NCI-H2029 treated with DMSO at 0.1 percent for 48 hours (cell line): ENCODE measurements at regions not wholly inside any gene's neighbourhood (a gene's known extent, or its start where the extent isn't known, plus 50 kb on each side); places are given as distances from the start of the nearest gene placed in this dataset.
A peak's percentile ranks its signal among the peaks of the same experiment; 100 is the strongest.

ENCODE experiments used
- DNase-seq: peaks from one replicate; lab custom pipeline; 2025; lab: John Stamatoyannopoulos, UW

DNA sequence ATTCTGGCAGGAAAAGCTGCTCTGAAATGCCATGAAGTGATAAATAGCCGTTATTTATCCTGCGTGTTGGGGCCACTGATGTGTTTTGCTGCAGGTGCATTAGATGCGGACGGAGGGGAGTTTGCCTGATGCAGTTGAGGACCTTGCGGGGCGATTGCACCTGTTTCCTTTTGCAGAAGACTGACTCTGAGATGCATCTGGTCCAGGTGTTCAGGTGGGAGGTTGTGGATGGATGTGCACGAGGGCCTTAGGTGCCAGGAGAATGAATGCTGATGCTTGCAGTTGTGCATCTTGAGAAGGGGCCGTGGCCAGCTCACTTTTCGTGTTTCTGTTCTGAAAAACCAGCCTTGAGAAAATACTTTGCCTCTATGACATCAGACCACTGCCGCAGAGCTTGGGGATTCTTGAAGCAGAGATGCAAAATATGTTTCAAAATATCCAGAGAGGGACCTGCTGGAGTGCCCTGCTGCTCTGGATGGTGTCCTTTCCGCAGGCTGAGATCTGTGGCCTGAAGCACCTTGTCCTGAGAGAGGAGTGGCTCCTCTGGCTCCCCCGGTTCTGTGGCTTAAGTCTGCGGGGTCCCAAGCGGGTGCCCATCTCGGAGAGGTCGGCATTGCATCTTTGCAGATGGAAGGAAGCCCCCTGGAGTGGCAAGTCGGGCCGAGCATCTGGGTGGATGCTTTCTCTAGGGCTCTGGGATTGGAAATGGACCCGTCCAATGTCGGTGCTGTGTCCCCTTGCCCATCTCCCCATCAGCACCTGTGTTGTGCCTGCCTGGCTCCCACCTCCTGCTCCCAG lies 1031.1 kb downstream of the TBC1D22A start:
- no peak for DNase-seq

DNA sequence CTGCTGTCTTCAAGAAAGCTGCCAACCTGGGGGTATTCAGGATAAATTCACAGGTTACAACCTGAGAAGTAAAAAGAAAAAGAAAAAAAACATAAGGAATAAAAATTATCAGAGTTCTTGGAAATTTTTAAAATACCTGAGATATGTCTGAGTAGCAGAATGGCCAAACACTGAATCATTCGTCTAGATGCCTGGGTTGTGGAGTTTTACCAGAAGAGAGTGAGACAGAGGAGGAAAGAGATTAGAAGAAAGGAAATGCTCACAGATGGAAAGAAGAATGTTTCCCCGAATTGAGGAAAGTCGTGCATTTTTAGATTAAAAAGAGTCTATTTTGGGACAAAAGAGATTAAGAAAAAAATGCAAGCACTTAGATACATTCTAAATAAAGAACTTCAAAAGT lies 1026.7 kb downstream of the TBC1D22A start:
- no peak for DNase-seq

DNA sequence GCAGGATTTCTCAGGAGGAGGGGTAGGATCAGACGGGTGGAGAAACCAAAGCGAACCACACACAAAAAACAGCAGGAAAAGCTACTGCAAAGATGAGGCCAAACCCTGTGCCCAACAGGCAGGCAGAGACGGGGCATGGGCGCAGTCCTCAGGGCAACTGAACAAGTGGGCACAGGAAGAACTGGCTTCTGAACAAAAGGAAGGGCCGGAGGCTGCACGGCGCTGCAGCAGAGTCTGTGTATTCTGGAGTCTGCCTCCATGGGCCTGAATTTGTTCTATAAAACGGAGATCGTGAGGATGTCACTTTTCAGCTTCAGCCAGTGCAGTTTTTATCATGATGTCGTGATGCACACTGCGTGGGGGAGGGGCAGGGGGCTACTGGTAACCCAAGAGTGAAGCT lies 1026.0 kb downstream of the TBC1D22A start:
- no peak for DNase-seq

DNA sequence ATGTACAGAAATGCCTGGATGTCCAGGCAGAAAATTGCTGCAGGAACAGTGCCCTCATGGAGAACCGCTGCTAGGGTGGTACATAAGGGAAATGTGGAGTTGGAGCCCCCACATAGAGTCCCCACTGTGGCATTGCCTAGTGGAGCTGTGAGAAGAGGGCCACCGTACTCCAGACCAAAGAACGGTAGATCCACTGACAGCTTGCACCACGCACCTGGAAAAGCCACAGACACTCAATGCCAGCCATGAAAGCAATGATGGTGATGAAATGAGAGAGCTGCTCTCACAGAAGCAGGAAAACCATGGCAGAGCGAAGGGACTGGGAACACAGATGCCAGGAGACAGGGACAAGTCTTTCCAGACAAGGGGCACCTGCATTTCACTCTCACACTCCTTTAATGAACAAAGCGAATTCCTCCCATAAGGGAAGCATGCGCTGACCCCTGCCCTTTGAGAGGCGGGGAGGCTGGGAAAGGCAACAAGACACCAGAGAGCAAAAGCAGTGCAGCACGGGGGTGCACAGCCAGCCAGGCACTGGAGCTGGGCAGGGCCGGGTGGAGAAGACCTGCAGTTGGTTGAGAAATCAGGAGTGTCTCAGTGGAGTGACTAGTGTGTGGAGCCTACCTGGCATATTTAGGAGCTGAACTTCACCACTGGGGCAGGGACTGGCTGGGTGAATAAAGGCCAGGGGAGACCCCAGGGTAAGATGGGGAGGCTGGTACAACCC lies 1025.2 kb downstream of the TBC1D22A start:
- no peak for DNase-seq

DNA sequence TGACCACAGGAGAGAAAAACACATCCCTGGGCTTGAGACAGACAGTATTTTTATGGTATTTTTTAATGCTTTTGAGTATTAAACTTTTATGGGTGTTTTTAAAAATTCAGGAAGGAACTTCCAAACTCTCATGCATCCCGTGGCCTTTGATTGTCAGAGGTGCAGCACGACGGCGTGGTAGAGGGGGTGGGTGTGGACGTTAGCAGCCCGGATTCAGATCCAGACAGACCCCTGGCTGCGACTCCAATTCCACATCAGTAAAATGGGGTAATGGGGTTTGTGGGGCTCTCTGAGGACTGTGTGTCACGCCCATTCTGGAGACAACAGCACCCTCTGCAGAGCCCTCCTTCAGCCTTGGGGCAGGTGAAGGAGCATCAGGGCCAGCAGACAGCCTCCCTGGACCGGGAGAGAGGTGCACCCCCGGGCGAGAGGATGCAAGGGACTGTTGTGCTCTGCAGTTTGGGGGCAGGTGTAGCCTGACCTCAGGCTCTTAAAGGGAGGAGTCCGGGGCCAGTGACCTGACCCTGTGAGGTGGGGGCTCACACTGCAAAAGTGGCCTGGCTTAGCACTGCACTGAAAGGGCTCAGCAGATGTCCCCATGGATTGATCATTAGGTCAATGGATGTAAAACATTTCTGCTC lies 1024.3 kb downstream of the TBC1D22A start:
- DNase-seq: no peak

DNA sequence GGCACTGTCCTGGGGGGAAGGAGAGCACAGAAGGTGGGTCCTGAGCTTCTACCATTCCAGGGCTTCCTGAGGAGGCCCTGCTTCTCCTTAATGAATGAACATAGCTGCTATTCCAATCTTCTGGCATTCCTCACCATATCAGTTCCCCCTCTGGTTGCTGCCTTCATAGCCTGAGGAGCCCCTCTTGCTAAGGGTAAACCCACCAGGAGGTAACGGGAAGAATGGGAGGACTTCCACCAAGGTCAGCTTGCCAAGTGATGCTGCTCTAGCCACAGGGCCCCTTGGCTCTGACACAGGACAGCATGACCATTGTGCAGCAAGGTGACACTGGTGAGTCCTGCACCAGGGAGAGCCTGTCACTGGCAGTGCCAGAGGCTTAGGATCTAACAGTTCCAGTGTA lies 1022.5 kb downstream of the TBC1D22A start:
- no peak for DNase-seq

DNA sequence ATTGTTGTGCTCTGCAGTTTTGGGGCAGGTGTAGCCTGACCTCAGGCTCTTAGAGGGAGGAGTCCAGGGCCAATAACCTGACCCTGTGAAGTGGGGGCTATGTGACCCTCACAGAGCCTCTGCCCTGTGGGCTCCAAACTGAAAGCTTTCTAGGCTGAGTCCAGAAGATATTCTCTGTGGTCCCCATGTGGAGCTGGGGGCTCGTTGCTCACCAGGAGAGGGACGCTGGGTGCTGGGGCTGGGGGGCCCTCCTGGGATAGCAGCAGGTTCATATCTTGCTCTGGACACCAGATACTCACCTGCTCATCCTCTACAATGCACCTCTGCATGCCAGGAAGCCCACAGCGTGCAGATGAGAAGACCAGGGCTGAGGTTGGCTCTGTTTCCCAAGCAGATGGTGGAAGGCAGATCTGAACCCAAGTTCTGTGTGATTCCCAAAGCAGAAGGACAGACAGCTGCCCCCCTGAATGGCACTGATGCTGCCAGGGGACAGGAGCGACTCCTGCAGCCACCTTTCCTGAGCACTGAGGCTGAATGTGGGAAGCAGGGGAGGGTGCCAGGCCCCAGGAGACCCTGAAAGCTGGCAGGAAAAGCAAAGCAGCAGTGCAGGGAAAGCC lies 1022.0 kb downstream of the TBC1D22A start:
- no peak for DNase-seq

DNA sequence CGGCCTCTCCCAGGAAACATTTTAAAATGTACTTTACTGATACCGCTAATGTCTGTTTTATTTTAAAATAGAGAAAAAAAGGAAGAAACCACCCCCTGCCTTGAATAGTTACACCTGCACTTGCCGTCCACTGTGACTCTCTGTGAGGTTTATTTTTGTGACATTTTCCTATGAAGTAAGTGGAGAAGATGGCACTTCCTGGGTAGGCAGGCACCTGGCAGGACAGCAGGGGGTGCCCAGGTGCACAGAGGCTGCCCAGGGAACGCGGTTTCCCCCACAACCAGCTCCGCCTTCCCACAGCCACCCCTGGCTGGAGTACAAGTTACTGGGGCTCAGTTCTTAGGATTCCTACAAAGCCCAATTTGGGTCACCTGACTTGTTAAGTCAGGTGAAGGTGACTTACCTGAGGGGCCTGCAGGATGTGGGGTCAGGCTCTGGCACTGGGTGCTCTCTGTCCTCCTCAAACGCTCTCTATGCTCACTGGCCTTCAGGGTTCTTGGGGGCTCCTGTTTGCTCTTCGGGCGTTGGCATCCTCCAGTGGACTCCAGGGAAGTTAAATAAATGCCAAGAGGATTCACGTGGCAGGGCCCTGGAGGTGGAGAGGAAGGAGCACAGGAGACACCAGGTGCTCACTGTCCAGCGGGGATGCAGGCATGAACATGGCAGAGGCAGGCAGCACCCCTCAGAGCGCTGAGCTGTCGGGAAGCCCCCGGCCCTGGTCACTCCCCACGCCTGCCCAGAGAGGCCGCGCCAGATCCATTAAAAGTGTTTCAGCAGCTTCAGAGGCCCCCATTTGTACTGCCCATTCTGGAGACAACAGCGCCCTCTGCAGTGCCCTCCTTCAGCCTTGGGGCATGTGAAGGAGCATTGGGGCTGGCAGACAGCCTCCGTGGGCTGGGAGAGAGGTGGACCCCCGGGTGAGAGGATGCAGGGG lies 1021.2 kb downstream of the TBC1D22A start:
- no peak for DNase-seq

DNA sequence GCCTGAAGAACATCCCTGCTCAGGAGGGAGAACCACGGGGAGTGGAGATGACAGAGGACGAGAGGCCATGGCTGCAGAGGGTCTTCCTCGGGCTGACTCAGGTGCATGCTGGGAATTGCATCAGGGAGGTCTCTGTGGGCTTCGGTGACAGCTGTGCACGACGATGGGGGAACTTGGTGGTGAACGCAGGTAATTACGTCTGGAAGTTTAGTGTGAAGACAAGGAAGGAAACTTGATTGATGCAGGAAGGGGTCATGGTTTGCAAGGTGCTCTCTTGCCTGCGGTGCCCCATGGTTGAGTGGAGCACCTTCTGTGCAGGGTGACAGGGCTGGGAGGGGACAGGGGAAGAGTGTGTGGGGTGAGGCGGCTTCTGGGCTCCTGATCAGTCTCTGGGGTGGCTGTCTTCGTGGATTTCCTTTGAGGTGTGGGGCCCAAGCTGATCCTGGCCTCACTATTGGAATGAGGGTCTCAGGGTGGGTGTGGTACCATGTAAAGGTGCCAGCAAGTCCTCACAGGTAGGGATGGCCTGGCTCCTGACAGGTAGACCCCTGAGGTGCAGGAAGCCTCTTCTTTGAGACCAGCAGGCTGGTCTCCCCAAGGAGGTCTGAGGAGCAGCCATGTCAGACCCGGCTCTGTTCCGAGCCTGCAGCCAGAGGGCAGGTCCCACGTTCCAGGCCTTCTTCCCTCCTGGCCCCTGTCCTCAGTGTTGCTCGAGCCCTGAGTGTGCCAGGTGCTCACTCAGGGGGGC lies 1020.1 kb downstream of the TBC1D22A start:
- DNase-seq: no peak

DNA sequence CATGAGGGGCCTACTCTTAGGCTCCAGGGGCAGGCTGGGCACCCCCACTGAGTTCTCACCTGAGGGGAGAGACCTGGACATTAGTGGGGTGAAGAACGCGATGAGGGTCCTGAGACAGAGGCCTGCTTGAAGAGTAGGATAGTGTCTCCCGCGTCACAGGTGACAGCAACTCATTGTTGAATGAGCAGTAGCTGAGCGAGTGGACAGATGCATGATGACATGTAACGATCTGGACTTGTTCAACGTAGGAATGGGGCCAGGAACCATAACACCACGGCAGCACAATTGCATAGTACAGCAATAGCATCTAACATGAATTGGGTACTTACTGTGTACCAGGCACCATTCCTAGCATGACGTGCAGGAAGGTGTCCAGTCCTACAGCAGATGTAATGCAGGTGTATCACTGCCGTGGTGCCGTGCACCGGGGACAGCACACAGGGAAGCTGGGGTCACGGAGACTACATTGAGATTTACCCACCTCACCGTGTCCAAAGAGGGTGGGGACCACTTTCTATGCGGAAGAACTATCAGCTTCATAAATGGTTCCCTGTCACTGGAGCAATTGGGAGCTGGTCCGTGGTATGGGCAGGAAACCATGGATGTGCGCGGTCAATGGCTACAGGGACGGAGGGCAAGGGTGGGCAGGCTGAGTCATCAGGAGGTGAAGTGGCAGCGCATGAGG lies 1019.1 kb downstream of the TBC1D22A start:
- DNase-seq: no peak

DNA sequence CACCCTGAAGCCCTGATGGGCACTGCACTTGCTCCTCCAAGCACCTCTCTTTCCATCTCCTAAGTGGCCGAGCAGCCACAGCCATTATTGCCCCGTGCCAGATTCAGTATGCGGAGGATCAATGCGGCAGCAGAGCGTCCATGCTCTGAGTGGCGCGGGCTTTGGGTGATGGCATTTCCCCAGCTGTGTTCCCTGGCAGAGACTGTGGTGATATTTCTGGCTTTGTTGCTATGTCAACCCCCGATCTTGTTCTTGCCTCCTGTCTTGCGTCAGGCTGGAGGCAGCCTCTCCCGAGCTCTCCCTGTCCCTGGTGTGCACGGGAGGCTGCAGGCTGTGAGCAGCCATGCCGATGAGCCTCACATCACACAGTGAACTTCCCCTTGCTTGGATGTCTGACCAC lies 1018.6 kb downstream of the TBC1D22A start:
- no peak for DNase-seq

DNA sequence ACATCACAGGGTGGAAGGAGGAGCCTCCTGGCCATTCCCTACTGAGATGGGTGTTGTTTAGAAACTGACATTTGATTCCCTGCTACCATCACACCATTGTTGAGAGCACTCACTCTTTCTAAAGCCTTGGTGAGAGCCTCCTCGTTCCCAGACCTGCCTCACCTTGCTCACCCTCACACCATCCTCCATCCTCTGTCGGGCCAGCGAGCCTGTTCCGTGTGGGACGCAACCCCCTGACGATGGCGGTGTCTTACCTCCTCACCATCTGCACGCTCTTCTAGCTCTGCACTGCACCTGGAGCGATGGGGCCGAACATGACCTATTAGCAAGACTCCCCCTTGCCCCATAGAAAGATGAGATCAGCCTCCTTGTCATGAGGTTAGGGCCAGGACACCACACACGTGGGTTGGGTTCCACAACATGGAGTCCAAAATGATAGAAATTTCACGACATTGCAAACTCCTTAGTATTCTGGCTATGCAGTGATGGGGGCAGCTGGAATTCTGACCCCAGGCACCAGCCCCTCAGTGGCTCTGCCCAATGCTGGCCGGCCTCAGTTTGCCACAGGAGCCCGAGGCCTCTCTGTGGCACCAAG lies 1017.9 kb downstream of the TBC1D22A start:
- no peak for DNase-seq

DNA sequence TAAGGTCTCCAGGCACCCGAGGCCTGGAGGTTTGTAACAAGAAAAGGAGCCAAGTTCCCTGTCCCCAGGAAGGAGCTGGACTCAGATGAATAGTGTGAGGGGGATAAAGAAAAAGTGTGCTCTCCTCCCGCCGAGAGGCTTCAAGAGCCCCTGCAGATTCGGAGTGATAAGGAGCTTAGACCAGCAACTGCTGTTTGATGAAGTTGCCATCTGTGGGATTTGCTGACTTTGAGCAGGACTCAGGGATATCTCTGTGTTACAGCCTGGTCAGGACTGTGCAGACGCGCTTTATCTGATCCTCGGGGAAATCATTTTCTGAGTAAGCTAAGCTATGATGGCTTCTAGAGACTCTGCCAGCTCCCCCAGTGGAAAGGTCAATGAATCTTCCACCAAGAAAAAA lies 1017.0 kb downstream of the TBC1D22A start:
- DNase-seq: no peak

DNA sequence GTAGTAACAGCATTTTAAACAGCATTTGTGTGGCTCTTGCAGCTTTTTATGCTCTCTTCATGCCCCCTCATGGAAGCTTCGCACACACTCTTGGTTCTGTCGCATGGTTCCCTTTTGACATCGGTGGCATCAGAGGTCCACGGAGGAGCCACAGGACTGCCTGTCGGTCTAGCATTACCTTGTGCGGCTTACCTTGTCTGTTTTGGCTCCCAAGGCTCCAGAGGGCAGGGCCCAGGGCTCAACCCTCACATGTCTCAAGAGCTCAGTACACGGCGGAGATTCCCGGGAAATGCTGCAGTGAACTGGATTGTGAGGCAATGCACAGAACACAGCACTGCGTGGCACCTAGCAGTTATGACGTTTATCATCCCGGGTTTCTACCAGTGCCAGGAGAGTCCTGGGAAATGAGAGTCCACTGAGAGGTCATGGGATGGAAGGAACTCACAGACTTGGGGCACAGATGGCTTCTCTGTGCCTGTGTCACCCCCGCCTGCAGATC lies 1015.8 kb downstream of the TBC1D22A start:
- no peak for DNase-seq

DNA sequence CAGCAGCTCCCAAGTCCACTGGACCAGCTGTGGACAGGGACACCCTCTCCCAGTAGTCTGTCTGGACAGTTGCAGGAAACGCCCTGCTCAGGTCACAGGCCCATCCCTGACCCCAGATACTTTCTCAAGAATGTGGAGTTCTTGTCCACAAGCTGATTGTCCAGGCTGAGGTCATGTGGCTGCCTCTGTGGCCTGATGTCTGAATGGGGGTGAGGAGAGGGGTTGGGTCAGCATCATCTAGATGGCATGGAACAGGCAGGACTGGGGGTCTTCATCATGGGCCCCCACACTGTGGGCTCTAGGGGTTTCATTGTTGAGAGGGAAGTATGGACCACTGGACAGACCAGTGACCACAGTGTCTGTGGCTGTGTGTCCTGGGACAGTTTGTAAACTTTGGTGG lies 1015.0 kb downstream of the TBC1D22A start:
- DNase-seq: no peak

DNA sequence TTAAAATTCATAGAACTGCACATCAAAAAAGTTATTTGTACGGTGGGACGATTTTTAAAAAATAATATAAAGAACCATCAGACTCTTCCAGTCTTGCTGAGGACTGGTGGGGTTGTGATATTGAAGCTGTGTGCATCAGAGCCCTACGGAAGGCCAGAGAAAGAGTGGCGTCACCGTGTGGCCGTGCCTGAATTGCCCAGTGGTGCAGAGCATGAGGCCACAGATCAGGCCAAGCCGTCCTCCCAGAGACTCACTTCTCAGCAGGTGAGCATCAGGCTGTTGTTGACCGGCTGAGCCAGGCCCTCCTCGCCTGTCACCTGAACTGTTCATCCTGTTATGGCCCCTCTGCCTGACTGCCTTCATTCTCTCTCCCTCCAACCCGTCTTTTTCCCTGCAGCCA lies 1013.9 kb downstream of the TBC1D22A start:
- DNase-seq: no peak

DNA sequence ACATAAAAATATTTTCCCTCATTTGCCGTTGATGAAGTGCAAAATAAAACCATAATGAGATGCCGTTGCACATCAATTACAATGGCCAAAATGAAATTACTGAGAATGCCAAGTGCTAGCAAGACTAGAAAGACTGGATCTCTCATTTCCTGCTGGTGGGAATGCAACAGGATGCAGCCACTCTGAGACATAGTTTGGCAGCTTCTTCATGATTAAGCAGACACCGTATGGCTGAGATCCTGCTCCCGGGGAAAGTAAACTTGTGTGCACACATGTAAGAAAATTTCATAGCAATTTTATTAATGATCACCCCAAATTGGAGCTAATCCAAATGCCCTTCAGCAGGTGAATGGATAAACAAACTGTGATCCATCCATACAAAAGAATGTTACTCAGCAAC lies 1013.2 kb downstream of the TBC1D22A start:
- DNase-seq: peak; percentile 28

DNA sequence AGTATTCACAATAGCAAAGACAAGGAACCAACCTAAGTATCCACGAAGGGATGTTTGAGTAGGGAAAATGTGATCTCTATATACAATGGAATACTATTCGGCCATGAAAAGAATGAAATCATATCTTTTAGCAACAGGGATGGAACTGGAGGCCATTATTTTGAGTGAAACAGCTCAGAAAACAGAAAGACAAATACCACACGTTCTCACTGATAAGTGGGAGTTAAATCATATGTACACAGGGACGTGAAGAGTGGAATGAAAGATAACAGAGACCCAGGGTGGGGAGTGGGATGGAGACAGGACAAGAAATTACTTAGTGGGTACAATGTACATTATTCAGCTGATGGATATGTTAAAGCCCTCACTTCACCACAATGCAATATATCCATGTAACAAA lies 1012.7 kb downstream of the TBC1D22A start:
- DNase-seq: no peak

DNA sequence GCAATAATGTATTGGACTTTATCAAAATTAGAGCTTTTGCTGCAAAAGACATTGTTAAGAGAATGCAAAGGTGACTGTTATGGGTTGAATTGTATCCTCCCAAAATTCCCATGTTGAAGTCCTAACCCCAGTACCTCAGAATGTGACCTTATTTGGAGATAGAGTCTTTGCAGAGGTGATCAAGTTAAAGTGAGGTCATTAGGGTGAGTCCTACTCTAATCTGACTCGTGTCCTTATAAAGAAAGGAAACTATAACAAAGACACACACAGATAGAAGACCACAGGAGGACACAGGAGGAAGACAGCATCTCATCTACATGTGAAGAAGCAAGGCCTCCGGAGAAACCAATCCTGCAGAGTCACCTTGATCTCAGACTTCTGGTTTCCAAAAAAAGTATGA lies 1011.2 kb downstream of the TBC1D22A start:
- no peak for DNase-seq

DNA sequence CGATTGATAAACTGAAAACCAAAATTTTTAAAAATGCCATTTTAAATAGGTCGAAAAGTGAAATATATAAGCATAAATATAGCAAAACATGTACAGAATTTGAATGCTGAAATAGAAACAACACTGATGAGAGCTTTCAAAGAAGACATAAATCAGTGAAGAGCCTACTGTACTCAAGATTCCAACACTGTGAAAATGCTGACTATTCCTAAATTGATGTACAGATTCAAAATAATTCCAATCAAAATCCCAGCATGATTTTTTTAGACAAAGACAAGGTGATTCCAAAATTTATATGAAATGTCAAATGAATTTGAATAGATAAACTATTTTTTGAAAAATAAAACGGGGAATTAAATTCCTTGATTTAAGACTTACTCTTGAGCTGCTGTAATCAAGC lies 1010.4 kb downstream of the TBC1D22A start:
- DNase-seq: no peak
